T-helper 2 cell (primary cell): ENCODE measurements at regions not wholly inside any gene's neighbourhood (a gene's known extent, or its start where the extent isn't known, plus 50 kb on each side); places are given as distances from the start of the nearest gene placed in this dataset.
A peak's percentile ranks its signal among the peaks of the same experiment; 100 is the strongest.
"Not testable (repeated sequence)": the region's sequence is repeated elsewhere in the genome, so short reads cannot be mapped to it uniquely, and the experiment has no call there.

Source experiments
- DNase-seq, 5 experiments: peaks; one replicate each; pipeline versions ENCODE4 v3.0.0 to v3.0.0-alpha.2; 2012 to 2022

GRCh38 chr4:34861666-34862065 lies 1382.6 kb downstream of the ARAP2 start:
- DNase-seq: peak in 1 of 5 experiments; percentile 5

- DNase-seq: no peak
These were observed 1365.4 kb downstream of the ARAP2 start for GRCh38 chr4:34878961-34879360.

- DNase-seq: no peak
These were observed 1364.1 kb downstream of the ARAP2 start for GRCh38 chr4:34880246-34880645.

- DNase-seq: no peak
These were observed 1352.4 kb downstream of the ARAP2 start for GRCh38 chr4:34891892-34892291.

- DNase-seq: no peak
These were observed 1350.9 kb downstream of the ARAP2 start for GRCh38 chr4:34893382-34893781.

GRCh38 chr4:34920032-34920431 lies 1324.3 kb downstream of the ARAP2 start:
- DNase-seq: no peak

GRCh38 chr4:34921391-34921790 lies 1322.9 kb downstream of the ARAP2 start:
- no peak for DNase-seq

GRCh38 chr4:34922325-34922724 lies 1322.0 kb downstream of the ARAP2 start:
- DNase-seq: no peak

GRCh38 chr4:34932591-34932990 lies 1311.7 kb downstream of the ARAP2 start:
- no peak for DNase-seq

- no peak for DNase-seq
These were observed 1308.6 kb downstream of the ARAP2 start for GRCh38 chr4:34935739-34936138.

- no peak for DNase-seq
These were observed 1305.2 kb downstream of the ARAP2 start for GRCh38 chr4:34939073-34939472.

- DNase-seq: no peak
These were observed 1300.5 kb downstream of the ARAP2 start for GRCh38 chr4:34943741-34944386.

- no peak for DNase-seq
These were observed 1293.4 kb downstream of the ARAP2 start for GRCh38 chr4:34950926-34951325.

- no peak for DNase-seq
These were observed 1291.0 kb downstream of the ARAP2 start for GRCh38 chr4:34953145-34953799.

GRCh38 chr4:34964613-34965012 lies 1279.7 kb downstream of the ARAP2 start:
- no peak for DNase-seq

- DNase-seq: no peak
These were observed 1272.1 kb downstream of the ARAP2 start for GRCh38 chr4:34972189-34972588.

- no peak for DNase-seq
These were observed 1270.5 kb downstream of the ARAP2 start for GRCh38 chr4:34973650-34974312.

- no peak for DNase-seq
These were observed 1270.0 kb downstream of the ARAP2 start for GRCh38 chr4:34974313-34974680.

GRCh38 chr4:35021222-35021621 lies 1223.1 kb downstream of the ARAP2 start:
- not testable (repeated sequence) for DNase-seq

GRCh38 chr4:35025152-35025834 lies 1219.0 kb downstream of the ARAP2 start:
- DNase-seq: no peak

GRCh38 chr4:35038079-35038805 lies 1206.1 kb downstream of the ARAP2 start:
- DNase-seq: no peak

GRCh38 chr4:35038845-35039244 lies 1205.5 kb downstream of the ARAP2 start:
- no peak for DNase-seq

GRCh38 chr4:35052546-35052945 lies 1191.8 kb downstream of the ARAP2 start:
- DNase-seq: no peak
